ENCODE measurements at regions not wholly inside any gene's neighbourhood (a gene's known extent, or its start where the extent isn't known, plus 50 kb on each side); places are given as distances from the start of the nearest gene placed in this dataset.
"Not testable (repeated sequence)": the region's sequence is repeated elsewhere in the genome, so short reads cannot be mapped to it uniquely, and the experiment has no call there.

DNA sequence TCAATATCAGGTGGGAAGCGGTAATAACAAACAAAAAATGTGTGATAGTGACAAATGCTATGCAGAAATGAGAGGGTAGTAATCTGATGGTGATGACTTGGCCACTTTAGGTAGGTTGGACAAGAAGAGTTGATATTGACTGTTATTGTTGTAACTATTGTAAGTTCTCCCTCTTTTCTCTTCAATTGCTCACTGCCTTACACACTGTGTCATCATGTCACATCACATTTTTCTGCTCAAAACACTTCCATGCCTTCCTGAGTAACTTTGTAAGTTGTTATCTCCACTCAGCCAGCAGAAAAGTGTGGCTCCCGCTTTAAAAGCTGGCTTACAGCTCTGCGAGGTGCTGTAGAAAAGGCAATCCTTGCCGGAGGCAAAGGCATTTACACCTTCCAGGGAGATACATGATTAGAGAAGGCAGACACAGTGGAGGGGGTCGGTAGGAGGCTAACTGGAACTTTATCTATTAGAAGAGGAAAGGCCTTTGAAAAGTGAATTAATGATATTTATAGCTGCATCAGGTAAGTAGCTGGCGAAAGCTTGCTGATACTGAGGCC is 85.2 kb upstream of the CLINT1 start:
- Mint-ChIP-seq H3K9me3 (no peaks in the 10 kb centered on the region), H3K4me1 (peaks cover 6% of the 10 kb centered on the region), H3K27ac (ENCODE audit: unreplicated experiment) (no peak overlapping the region), H3K4me3 (no peak overlapping the region), H3K27me3 (ENCODE audit: low read depth) (peaks cover 18% of the 10 kb centered on the region), H3K36me3 (ENCODE audit: low read depth) (no peaks in the 10 kb centered on the region)
- no peak for DNase-seq (ENCODE audit: low read depth, low spot score)
- TF ChIP-seq, protein P1, sequence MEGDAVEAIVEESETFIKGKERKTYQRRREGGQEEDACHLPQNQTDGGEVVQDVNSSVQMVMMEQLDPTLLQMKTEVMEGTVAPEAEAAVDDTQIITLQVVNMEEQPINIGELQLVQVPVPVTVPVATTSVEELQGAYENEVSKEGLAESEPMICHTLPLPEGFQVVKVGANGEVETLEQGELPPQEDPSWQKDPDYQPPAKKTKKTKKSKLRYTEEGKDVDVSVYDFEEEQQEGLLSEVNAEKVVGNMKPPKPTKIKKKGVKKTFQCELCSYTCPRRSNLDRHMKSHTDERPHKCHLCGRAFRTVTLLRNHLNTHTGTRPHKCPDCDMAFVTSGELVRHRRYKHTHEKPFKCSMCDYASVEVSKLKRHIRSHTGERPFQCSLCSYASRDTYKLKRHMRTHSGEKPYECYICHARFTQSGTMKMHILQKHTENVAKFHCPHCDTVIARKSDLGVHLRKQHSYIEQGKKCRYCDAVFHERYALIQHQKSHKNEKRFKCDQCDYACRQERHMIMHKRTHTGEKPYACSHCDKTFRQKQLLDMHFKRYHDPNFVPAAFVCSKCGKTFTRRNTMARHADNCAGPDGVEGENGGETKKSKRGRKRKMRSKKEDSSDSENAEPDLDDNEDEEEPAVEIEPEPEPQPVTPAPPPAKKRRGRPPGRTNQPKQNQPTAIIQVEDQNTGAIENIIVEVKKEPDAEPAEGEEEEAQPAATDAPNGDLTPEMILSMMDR (conservative IDR thresholded peaks at IDR 0.05), result no peak

DNA sequence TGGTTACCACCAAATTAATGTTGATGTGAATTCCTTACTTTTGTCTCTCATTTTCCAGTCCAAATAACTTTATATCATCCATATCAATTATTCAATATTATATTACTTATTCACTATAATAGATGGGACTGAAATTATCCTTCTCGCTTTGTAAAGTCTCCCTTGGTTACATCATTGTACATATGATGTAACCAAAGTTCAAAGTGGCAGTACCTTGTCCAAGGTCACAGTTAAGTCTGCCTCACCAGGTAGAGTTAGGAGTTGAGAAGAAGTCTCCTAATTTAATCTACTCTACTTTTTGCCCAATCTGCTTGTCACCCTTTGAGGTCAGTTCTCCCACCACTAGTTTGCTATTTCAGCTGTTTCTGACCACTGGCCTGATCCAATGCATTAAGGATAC is 83.7 kb upstream of the CLINT1 start:
- TF ChIP-seq, protein P1 (conservative IDR thresholded peaks at IDR 0.05), result no peak

DNA sequence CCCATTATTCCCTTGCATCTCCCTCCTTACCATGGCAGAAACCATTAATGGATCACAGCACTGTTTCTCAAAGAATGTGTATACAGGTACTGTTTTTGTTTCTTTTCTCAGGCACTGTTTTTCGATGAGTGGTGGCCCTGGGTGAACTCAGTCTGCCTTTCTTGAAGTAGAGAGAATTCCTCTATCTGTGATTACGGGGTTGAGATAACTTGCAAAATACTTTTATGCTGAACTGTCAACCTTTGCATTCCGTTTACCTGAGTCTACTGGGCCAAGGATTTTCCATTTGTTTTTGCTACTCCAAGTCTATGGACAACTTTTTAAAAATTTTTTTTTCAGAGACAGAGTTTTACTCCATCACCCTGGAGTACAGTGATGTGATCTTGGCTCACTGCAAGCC is 82.7 kb upstream of the CLINT1 start:
- no peaks in the 10 kb centered on the region for H3K4me1 Mint-ChIP-seq
- no peaks in the 10 kb centered on the region for H3K9me3 Mint-ChIP-seq
- no peak overlapping the region for H3K27ac Mint-ChIP-seq (ENCODE audit: unreplicated experiment)
- H3K4me3 Mint-ChIP-seq, result no peak overlapping the region
- no peaks in the 10 kb centered on the region for H3K36me3 Mint-ChIP-seq (ENCODE audit: low read depth)
- TF ChIP-seq, protein P1 (conservative IDR thresholded peaks at IDR 0.05), result no peak
- DNase-seq (ENCODE audit: low read depth, low spot score), result no peak
- H3K27me3 Mint-ChIP-seq (ENCODE audit: low read depth), result peaks cover 15% of the 10 kb centered on the region

More for the DNA sequence above, 83.7 kb upstream of the CLINT1 start:
- Mint-ChIP-seq H3K4me1 (no peaks in the 10 kb centered on the region), H3K27me3 (ENCODE audit: low read depth) (peaks cover 15% of the 10 kb centered on the region), H3K36me3 (ENCODE audit: low read depth) (no peaks in the 10 kb centered on the region), H3K9me3 (no peaks in the 10 kb centered on the region), H3K27ac (ENCODE audit: unreplicated experiment) (no peak overlapping the region), H3K4me3 (no peak overlapping the region)
- DNase-seq (ENCODE audit: low read depth, low spot score), result no peak

DNA sequence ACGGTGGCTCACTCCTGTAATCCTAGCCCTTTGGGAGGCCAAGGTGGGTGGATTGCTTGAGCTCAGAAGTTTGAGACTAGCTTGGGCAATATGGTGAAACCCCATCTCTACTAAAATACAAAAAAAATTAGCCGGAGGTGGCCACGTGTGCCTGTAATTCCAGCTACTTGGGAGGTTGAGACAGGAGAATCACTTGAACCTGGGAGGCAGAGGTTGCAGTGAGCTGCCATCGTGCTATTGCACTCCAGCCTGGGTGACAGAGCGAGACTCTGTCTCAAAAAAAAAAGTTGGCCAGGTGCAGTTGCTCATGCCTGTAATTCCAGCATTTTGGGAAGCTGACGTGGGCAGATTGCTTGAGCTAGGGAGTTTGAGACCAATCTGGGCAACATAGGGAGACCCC is 79.2 kb upstream of the CLINT1 start:
- not testable (repeated sequence) for H3K4me1 Mint-ChIP-seq; H3K4me3 Mint-ChIP-seq; H3K27ac Mint-ChIP-seq (ENCODE audit: unreplicated experiment)

DNA sequence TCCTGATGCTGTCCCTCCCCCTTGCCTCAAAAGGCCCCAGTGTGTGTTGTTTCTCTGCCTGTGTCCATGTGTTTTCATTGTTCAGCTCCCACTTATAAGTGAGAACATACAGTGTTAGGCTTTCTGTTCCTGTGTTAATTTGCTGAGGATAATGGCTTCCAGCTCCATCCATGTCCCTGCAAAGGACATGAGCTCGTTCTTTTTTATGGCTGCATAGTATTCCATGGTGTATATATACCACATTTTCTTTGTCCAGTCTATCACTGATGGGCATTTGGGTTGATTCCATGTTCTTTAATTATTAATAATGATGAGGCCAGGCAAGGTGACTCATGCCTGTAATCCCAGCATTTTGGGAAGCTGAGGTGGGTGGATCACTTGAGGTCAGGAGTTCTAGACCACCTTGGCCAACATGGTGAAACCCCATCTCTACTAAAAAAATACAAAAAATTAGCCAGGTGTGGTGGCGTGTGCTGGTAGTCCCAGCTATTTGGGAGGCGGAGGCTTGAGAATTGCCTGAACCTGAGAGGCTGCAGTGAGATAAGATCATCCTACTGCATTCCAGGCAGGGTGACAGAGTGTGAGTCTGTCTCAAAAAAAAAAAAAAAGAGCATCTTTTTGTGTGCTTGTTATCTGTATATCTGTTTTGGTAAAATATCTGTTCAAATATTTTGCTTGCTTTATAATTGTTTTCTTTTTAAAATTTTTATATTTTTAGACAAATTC is 78.0 kb upstream of the CLINT1 start:
- H3K27me3 Mint-ChIP-seq (ENCODE audit: low read depth); H3K4me3 Mint-ChIP-seq; H3K9me3 Mint-ChIP-seq; DNase-seq (ENCODE audit: low read depth, low spot score); H3K36me3 Mint-ChIP-seq (ENCODE audit: low read depth); H3K27ac Mint-ChIP-seq (ENCODE audit: unreplicated experiment); H3K4me1 Mint-ChIP-seq: not testable (repeated sequence)

More for the DNA sequence above, 79.2 kb upstream of the CLINT1 start:
- not testable (repeated sequence) for H3K27me3 Mint-ChIP-seq (ENCODE audit: low read depth); DNase-seq (ENCODE audit: low read depth, low spot score); H3K36me3 Mint-ChIP-seq (ENCODE audit: low read depth); H3K9me3 Mint-ChIP-seq

DNA sequence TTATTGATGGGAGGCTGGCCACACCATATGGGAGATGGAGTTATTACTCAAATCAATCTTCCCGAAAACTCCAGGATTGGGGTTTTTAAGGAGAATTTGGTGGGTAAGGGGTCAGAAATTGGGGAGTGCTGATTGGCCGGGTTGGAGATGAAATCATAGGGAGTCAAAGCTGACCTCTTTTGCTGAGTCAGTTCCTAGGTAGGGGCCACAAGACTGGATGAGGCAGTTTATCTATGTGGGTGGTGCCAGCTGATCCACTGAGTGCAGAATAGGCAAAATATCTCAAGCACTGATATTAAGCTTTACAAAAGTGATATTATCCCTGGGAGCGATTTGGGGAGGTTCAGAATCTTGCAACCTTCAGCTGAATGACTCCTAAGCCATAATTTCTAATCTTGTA is 75.7 kb upstream of the CLINT1 start:
- Mint-ChIP-seq H3K9me3 (peaks cover 6% of the 10 kb centered on the region), H3K36me3 (ENCODE audit: low read depth) (no peaks in the 10 kb centered on the region)

More for the DNA sequence above, 75.7 kb upstream of the CLINT1 start:
- H3K4me3 Mint-ChIP-seq, result no peak overlapping the region
- H3K4me1 Mint-ChIP-seq, result no peaks in the 10 kb centered on the region
- DNase-seq (ENCODE audit: low read depth, low spot score), result no peak
- H3K27ac Mint-ChIP-seq (ENCODE audit: unreplicated experiment), result no peak overlapping the region
- TF ChIP-seq, protein P1 (conservative IDR thresholded peaks at IDR 0.05), result no peak
- no peaks in the 10 kb centered on the region for H3K27me3 Mint-ChIP-seq (ENCODE audit: low read depth)

Measured in neural crest cell (in vitro differentiated cells).